ENCODE measurements at regions not wholly inside any gene's neighbourhood (a gene's known extent, or its start where the extent isn't known, plus 50 kb on each side); places are given as distances from the start of the nearest gene placed in this dataset.

GRCh38 chr3:159850481-159850880 is 138.2 kb upstream of the IL12A start:
- TF ChIP-seq POLR2AphosphoS5 (IDR thresholded peaks at IDR 0.05; ENCODE audit: borderline replicate concordance, low read depth, low read length): no peak
- TF ChIP-seq EZH2 (IDR thresholded peaks at IDR 0.05): no peak

Measured in SK-N-MC (cell line).